ENCODE measurements at regions not wholly inside any gene's neighbourhood (a gene's known extent, or its start where the extent isn't known, plus 50 kb on each side); places are given as distances from the start of the nearest gene placed in this dataset.
"Not testable (repeated sequence)": the region's sequence is repeated elsewhere in the genome, so short reads cannot be mapped to it uniquely, and the experiment has no call there.

DNA sequence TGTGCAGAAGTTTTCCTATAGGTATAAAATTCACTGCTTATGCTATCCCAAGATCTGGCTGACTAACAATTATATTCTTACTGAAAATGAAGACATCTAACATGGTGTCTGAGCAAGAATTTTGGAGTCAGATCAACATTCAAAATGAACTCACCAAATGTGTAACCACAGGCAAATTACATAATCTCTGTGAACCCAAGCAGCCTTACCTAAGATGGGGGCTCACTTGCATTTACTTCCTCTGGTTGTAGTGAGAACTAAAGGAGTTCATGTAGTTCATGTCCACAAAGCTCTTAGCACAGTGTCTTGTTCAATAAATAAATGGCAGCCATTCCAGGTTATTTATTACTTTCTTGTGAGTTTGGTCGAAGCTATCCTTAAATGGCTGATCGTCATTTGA lies 163.9 kb upstream of the LCORL start:
- DNase-seq (ENCODE audit: low read depth): no peak

DNA sequence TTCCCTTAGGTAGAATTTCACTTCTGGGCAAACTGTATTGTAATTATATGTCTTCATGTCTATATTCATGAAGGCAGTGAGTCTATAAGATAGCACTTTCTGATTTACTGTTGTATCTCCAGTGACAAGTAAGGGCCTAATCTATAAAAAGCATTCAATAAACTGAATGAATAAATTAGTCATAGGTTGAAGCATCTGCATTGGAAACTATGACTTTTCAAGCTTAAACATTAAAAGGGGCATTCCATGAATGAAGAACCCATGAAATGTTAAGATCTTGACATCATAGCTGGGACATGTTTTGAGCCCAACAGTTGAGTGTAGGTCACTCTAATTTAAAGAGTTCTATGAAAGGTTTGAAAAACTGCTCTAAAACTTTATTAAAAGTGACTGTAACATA lies 159.3 kb upstream of the LCORL start:
- no peak for DNase-seq (ENCODE audit: low read depth)

DNA sequence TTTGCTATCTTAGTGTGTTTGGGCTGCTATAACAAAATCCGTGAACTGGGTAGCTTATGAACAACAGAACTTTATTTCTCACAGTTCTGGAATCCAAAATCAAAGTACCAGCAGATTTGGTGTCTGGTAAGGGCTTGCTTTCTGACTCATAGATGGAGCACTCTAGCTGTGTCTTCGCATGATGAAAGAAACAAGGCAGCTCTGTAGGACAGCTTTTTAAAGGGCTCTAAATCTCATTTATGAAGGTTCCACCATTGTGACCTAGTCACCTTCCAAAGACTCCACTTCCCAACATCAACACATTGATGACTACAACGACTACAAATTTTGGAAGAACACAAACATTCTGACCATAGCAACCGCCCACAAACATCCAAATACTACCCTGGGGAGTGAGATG lies 158.6 kb upstream of the LCORL start:
- no peak for DNase-seq (ENCODE audit: low read depth)

- DNase-seq (ENCODE audit: low read depth): no peak
Measured at GRCh38 chr4:18171896-18172295, 150.3 kb upstream of the LCORL start.

DNA sequence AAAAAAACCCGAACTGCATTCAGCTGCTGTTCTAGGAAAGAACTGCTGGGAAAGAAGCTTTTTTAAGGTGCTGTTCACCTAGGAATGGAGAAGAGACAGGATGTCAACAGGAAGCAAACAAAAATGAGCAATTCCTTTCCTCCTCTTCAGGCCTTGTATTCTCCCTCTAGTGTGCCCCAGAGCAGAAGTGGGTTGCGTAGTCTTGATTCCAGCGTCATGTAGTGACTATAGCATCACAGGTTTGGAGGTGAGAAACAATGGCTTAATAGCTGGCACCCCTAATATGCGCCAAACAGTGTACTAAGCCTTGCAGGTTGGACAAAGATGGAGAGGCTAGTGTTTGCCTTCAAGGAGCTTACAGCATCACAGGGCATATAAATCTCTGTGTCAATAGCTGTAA lies 146.3 kb upstream of the LCORL start:
- DNase-seq (ENCODE audit: low read depth): no peak

GRCh38 chr4:18166925-18167324 lies 145.4 kb upstream of the LCORL start:
- DNase-seq (ENCODE audit: low read depth): no peak

GRCh38 chr4:18162453-18162852 lies 140.9 kb upstream of the LCORL start:
- no peak for DNase-seq (ENCODE audit: low read depth)

DNA sequence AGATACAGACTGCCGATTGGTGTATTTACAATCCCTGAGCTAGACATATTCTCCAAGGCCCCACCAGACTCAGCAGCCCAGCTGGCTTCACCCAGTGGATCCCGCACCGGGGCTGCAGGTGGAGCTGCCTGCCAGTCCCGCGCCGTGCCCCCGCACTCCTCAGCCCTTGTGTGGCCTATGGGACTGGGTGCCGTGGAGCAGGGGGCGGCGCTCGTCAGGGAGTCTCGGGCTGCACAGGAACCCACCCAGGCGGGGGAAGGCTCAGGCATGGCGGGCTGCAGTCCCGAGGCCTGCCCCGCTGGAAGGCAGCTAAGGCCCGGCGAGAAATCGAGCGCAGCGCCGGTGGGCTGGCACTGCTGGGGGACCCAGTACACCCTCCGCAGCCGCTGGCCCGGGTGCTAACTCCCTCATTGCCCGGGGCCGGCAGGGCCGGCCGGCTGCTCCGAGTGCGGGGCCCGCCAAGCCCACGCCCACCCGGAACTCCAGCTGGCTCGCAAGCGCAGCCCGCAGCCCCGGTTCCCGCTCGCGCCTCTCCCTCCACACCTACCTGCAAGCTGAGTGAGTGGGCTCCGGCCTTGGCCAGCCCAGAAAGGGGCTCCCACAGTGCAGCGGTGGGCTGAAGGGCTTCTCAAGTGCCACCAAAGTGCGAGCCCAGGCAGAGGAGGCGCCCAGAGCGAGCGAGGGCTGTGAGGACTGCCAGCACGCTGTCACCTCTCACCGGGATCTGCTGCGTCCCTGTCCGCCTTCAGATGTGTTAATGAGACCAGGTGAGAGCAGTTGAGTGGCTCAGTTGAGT lies 137.8 kb upstream of the LCORL start:
- DNase-seq (ENCODE audit: low read depth): not testable (repeated sequence)

DNA sequence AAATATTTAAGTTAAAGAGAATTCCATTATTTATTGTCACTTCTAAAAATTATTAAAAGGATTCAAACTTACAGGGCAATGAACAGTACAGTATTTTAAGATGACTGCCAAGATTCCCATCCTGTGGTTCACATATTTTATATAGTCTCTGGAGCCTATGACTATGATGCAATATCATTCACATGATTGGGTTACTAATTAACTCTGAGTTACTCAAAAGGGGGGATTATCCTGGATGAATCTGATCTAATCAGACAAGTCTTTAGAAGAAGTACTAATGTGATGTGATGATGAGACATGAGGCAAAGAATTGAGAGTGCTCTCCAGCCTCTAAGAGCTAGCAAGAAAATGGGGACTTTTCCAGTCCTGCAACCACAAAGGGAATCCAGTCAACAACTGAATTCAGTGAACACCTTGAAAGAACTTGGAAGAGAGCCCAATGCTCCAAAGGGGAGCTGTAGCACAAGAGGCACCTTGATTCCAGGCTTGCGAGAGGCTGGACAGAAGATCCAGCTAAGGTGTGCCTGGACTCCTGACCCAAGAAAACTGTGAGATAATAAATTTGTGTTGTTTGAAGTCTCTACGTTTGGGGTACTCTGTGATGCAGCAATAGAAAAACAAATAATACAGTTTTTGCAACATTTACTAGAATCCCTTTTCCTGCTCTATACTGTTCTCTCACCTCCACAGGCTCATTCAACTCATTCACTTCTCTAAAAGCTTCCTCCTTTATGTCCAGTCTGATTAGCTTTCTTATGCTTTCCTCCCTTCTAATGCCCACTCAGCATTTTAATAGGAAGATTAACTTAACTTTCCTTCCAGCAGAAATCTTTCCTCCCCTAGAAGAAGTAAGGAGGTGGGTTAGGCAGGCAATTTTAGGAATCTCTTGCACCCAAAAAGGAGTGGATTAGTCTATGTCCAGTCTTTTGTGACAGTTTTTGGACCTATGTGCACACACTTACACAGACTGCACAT lies 133.8 kb upstream of the LCORL start:
- DNase-seq (ENCODE audit: low read depth): no peak

DNA sequence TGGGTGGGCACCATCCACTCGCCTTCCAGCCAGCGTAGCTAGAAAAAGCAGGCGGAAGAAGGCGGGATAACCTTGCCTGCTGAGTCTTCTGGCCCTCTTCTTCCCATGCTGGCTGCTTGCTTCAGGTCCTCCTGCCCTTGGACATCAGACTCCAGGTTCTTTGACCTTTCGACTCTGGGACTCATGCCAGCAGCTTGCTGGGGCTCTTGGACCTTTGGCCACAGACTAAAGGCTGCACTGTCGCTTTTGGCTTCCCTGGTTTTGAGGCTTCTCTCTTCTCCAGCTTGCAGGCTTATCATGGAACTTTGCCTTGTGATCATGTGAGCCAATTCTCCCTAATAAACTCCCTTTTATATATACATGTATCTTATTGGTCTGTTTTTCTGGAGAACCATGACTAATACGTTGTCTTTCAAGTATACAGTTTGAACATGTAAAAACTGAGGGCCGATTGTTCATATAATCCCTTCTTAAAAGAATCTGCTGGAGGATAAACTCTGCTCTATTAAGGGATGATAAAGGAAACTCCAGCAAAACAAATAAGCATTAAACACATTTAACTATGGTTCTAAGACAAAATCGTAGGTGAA lies 116.6 kb upstream of the LCORL start:
- no peak for DNase-seq (ENCODE audit: low read depth)

DNA sequence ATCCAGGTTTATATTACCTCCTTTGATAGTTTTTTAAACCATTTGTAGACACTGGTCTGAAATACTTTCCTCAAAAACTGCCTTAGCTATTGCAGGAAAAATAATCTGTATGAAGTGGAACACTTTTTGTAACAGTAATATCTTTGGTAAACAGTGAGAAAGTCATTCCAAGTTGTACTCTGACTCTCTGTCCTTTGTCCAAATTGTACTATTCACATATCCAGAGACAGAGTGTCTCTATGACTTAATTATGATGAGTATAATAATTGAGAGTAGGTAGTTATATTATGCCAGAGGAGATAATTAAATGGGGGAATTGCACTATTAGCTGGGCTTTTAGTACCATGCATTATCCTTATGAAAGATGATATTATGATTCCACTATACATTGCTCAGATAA lies 112.6 kb upstream of the LCORL start:
- DNase-seq (ENCODE audit: low read depth): no peak

GRCh38 chr4:18130256-18130655 lies 108.7 kb upstream of the LCORL start:
- DNase-seq (ENCODE audit: low read depth): no peak

DNA sequence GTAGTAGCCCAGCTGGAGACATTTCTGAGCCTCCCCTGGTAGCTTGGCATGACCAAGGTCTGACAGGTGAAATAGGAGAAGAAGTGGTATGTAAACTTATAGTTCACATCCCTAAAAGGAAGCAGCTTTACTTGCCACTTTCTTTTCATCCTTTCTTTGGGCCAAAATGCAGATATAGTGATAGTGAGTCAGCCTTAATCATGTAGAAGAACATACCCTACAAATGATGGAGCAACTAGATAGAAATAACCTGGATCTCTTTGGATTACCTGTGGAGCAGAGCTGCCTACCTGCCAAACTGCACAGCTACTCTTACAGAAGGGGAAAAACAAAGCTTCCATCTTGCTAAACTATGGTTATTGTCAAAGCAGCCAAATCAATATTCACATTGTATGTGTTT lies 106.7 kb upstream of the LCORL start:
- no peak for DNase-seq (ENCODE audit: low read depth)

- DNase-seq (ENCODE audit: low read depth): no peak
Measured at GRCh38 chr4:18127030-18127429, 105.5 kb upstream of the LCORL start.

DNA sequence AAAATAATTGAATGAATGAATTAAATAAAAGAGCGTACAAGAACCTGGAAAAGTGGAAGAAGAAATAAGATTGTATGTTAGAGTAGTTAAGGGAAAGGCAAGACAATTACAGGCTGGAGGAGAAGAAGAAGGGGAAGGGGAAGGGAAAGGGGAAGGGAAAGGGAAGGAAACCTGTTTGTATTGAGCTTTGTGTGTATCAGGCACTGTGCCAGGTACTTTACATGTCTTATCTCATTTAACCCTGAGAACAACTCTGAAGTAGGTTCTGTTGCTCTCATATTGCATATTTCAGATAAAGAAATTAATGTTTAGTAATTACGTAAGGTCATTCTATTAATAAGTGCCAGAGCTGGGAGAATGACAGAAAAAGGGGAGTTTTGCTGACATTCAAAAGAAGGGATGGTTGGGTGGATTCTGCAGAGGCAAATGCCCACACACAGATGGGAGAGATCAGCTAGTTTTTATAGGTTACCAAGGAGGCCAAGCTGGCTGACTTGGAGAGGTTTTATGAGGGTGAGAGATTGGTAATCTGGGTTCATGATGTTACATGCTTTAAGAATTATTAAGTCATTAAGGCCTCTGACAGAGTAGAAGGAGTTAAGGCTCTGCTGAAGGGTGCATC lies 92.3 kb upstream of the LCORL start:
- no peak for DNase-seq (ENCODE audit: low read depth)

- no peak for DNase-seq (ENCODE audit: low read depth)
Measured at GRCh38 chr4:18111081-18111480, 89.5 kb upstream of the LCORL start.

GRCh38 chr4:18110099-18110498 lies 88.5 kb upstream of the LCORL start:
- no peak for DNase-seq (ENCODE audit: low read depth)

GRCh38 chr4:18109676-18110075 lies 88.1 kb upstream of the LCORL start:
- no peak for DNase-seq (ENCODE audit: low read depth)

DNA sequence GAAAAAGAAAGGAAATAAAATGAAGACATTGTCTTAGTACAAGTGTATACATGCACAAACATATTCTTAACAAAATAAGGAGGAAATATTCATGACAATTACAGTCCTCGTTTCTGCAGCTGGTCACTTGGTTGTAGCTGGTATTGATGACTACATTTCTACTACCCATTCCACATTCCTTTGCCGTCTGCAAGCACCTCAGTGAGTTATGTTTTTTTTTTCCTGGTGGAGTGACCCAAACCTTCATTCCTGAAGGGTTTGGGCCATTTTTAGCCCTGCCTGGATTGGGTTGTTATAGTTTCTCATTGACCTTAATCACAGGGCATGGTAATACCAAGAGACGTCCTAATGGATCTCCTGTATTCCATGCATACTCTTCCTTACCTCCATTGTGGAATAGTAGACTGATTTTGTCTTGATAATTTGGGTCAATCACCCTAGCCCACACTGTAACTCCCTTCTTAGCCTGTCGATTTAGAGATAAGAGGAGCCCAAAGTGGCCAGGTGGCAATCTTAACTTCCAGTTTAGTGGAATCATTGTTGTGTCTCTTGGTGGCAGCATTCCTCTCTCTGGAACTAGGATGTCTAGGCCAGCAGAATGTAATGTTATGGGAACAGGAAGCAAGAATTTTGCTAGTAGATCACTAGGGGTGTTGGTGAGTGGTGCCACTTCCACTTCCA lies 86.4 kb upstream of the LCORL start:
- DNase-seq (ENCODE audit: low read depth): not testable (repeated sequence)

DNA sequence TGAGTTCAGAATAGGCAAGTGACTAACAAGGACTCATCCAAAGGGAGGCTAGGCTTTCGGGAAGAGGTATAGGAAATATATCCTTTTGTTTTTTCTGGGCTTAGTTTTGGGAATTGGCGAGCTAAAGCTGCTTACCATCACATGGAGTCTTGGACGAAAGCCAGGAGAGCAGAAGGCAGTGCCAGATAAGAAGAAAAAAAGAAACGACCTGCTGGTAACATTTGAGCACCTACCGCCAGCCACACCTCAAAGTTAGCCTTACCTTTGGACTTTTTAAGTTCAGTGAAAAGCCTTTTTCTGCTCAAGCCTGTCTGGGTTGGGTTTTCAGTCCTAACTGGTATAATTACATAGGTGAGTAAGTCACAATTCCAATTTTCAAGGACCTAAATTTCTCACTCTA lies 85.1 kb upstream of the LCORL start:
- DNase-seq (ENCODE audit: low read depth): no peak
